ENCODE measurements at regions not wholly inside any gene's neighbourhood (a gene's known extent, or its start where the extent isn't known, plus 50 kb on each side); places are given as distances from the start of the nearest gene placed in this dataset.

GRCh38 chr22:35475545-35475944 is 65.1 kb upstream of the RASD2 start:
- H3K4me3 ChIP-seq (ENCODE audit: low read depth, low read length) = no peak overlapping the region
- TF ChIP-seq, protein P1, sequence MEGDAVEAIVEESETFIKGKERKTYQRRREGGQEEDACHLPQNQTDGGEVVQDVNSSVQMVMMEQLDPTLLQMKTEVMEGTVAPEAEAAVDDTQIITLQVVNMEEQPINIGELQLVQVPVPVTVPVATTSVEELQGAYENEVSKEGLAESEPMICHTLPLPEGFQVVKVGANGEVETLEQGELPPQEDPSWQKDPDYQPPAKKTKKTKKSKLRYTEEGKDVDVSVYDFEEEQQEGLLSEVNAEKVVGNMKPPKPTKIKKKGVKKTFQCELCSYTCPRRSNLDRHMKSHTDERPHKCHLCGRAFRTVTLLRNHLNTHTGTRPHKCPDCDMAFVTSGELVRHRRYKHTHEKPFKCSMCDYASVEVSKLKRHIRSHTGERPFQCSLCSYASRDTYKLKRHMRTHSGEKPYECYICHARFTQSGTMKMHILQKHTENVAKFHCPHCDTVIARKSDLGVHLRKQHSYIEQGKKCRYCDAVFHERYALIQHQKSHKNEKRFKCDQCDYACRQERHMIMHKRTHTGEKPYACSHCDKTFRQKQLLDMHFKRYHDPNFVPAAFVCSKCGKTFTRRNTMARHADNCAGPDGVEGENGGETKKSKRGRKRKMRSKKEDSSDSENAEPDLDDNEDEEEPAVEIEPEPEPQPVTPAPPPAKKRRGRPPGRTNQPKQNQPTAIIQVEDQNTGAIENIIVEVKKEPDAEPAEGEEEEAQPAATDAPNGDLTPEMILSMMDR (IDR thresholded peaks at IDR 0.05; ENCODE audit: low read depth, low read length) = no peak
- no peak for TF ChIP-seq POLR2A (IDR thresholded peaks at IDR 0.05; ENCODE audit: extremely low read depth, insufficient read length)
- no peak for TF ChIP-seq MYC (IDR thresholded peaks at IDR 0.05; ENCODE audit: low read depth, low read length)
- TF ChIP-seq, protein P2, sequence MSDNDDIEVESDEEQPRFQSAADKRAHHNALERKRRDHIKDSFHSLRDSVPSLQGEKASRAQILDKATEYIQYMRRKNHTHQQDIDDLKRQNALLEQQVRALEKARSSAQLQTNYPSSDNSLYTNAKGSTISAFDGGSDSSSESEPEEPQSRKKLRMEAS (IDR thresholded peaks at IDR 0.05; ENCODE audit: low read depth, low read length) = no peak
- no peak for DNase-seq (ENCODE audit: low read depth)

DNA sequence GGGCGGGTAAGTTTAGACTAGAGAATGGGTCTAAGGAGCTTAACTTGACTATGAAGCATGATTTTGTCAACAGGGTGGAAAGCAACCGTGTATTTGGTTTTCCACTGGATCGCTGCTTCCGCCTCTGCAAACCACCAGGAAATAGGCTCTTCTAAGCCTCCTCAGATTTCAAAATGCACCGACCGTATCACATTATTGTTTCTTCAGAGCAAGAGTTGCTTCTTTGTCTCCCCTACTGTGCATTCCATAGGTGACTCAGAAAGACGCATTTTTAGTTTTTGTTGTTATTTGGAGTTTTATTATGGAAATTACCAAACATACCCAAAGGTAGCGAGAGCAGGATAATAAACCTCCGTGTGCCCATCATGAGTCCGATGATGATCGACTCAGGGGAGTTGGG is 64.3 kb upstream of the RASD2 start:
- DNase-seq (ENCODE audit: low read depth) = no peak
- TF ChIP-seq, protein P1 (IDR thresholded peaks at IDR 0.05; ENCODE audit: low read depth, low read length) = no peak
- TF ChIP-seq, protein P2 (IDR thresholded peaks at IDR 0.05; ENCODE audit: low read depth, low read length) = no peak
- TF ChIP-seq POLR2A (IDR thresholded peaks at IDR 0.05; ENCODE audit: extremely low read depth, insufficient read length) (no peak), MYC (IDR thresholded peaks at IDR 0.05; ENCODE audit: low read depth, low read length) (no peak)
- H3K4me3 ChIP-seq (ENCODE audit: low read depth, low read length) = no peak overlapping the region

- H3K4me3 ChIP-seq (ENCODE audit: low read depth, low read length) = no peak overlapping the region
- TF ChIP-seq MYC (IDR thresholded peaks at IDR 0.05; ENCODE audit: low read depth, low read length) = no peak
- TF ChIP-seq, protein P2 (IDR thresholded peaks at IDR 0.05; ENCODE audit: low read depth, low read length) = no peak
- TF ChIP-seq, protein P1 (IDR thresholded peaks at IDR 0.05; ENCODE audit: low read depth, low read length) = no peak
- TF ChIP-seq POLR2A (IDR thresholded peaks at IDR 0.05; ENCODE audit: extremely low read depth, insufficient read length) = no peak
- DNase-seq (ENCODE audit: low read depth) = peak; percentile 83
Measured at GRCh38 chr22:35477911-35478582, 62.6 kb upstream of the RASD2 start.

DNA sequence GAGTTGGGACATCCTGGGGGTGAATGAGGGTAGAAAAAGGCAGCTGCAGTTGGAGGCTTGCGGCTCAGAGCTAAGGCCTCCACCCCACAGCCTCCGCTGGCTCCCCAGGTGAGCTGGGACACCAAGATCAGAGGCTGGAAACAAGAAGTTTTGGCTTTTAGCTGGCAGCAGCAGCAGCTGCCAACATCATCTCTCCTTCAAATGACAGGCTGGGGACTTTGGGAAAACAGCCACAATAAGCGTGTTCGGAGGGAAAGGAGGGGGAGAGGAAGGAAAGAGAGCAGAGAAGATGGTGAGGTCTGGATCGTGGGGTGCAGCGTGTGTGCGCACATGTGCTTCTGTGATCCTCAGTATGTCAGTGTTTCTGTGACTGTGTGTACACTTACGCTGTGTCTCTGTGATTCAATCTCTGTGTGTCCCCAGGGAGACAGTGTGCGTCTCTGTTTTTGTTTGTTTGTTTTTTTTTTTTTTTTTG is 62.0 kb upstream of the RASD2 start:
- TF ChIP-seq, protein P1 (IDR thresholded peaks at IDR 0.05; ENCODE audit: low read depth, low read length) = no peak
- TF ChIP-seq POLR2A (IDR thresholded peaks at IDR 0.05; ENCODE audit: extremely low read depth, insufficient read length) (no peak), MYC (IDR thresholded peaks at IDR 0.05; ENCODE audit: low read depth, low read length) (no peak)
- TF ChIP-seq, protein P2 (IDR thresholded peaks at IDR 0.05; ENCODE audit: low read depth, low read length) = no peak

DNA sequence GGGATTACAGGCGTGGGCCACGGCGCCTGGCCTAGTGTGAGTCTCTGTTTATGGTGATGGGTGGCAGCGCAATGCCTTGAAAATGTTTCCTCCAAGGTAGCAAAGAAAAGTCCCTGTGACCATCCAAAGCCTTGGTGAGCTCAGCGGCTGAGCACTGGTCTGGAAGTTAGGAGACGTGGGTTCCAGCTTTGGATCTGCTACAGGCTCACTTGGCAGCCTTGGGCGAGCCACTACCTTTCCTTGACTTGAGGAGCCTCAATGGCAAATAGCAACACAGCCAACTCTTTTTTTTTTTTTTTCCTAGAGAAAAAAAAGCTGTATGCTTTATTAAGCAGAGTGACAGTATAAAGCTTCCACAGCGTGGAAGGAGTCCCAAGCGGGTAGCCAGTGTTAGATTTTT is 61.3 kb upstream of the RASD2 start:
- TF ChIP-seq MYC (IDR thresholded peaks at IDR 0.05; ENCODE audit: low read depth, low read length) = no peak
- no peak overlapping the region for H3K4me3 ChIP-seq (ENCODE audit: low read depth, low read length)
- no peak for DNase-seq (ENCODE audit: low read depth)

More for the DNA sequence above, 62.0 kb upstream of the RASD2 start:
- no peak for DNase-seq (ENCODE audit: low read depth)
- H3K4me3 ChIP-seq (ENCODE audit: low read depth, low read length) = no peak overlapping the region

GRCh38 chr22:35479985-35480550 is 60.6 kb upstream of the RASD2 start:
- DNase-seq (ENCODE audit: low read depth) = no peak
- no peak for TF ChIP-seq POLR2A (IDR thresholded peaks at IDR 0.05; ENCODE audit: extremely low read depth, insufficient read length)
- TF ChIP-seq, protein P2 (IDR thresholded peaks at IDR 0.05; ENCODE audit: low read depth, low read length) = no peak
- TF ChIP-seq, protein P1 (IDR thresholded peaks at IDR 0.05; ENCODE audit: low read depth, low read length) = no peak
- TF ChIP-seq MYC (IDR thresholded peaks at IDR 0.05; ENCODE audit: low read depth, low read length) = no peak
- H3K4me3 ChIP-seq (ENCODE audit: low read depth, low read length) = no peak overlapping the region
